SK-N-SH (cell line): ENCODE measurements at regions not wholly inside any gene's neighbourhood (a gene's known extent, or its start where the extent isn't known, plus 50 kb on each side); places are given as distances from the start of the nearest gene placed in this dataset.
"Not testable (repeated sequence)": the region's sequence is repeated elsewhere in the genome, so short reads cannot be mapped to it uniquely, and the experiment has no call there.

Experiments used
- CTCF ChIA-PET: fragments of 300-600, 350-600 bp; formaldehyde crosslinking; extraction: SDS; loops from one replicate; lab custom pipeline; 2021; lab: Yijun Ruan, JAX
- POLR2A ChIA-PET: fragments of 350-600 bp; sonication (Branson Sonifier 250); formaldehyde crosslinking; extraction: SDS; loops from one replicate; lab custom pipeline; 2020; ENCODE audit warnings: antibody characterized with exemption, inconsistent platforms; lab: Yijun Ruan, JAX
- DNase-seq: peaks from one replicate; pipeline ENCODE4 v3.0.0; 2012
- H2AFZ ChIP-seq: fragments of 200-600 bp; sonication (generic); 2 replicates; pipeline ENCODE4 v1.8.1; 2016; ENCODE audit warnings: antibody characterized with exemption, mild to moderate bottlenecking, low read depth
- H3F3A ChIP-seq: fragments of 200-600 bp; sonication (generic); replicated peaks from 2 replicates; pipeline ENCODE3; 2016; ENCODE audit warnings: antibody characterized with exemption, mild to moderate bottlenecking; ENCODE audit not compliant: insufficient read depth
- H3K27ac ChIP-seq, 2 experiments: fragments of 200-500 bp in 1 of 2; fragments of 200-600 bp in 1 of 2; sonication (Bioruptor generic) in 1 of 2; sonication (generic), shearing (Covaris generic) in 1 of 2; 2 replicates each; pipeline versions ENCODE4 v1.5.1 to v1.6.1; 2014 to 2016; ENCODE audit warnings: low read depth in 2 of 2, inconsistent platforms in 1 of 2, low read length in 1 of 2, mild to moderate bottlenecking in 1 of 2, mixed read lengths in 1 of 2
- H3K27me3 ChIP-seq: fragments of 200-600 bp; sonication (generic), shearing (Covaris generic); 2 replicates; pipeline ENCODE4 v1.6.1; 2016; ENCODE audit warnings: mixed run types; ENCODE audit not compliant: insufficient read depth
- H3K36me3 ChIP-seq, 2 experiments: fragments of 200-500 bp in 1 of 2; fragments of 200-600 bp in 1 of 2; sonication (Bioruptor generic) in 1 of 2; sonication (generic) in 1 of 2; replicated peaks in 1 of 2; 2 replicates each; pipeline versions ENCODE3 to v1.5.1; 2014 to 2016; ENCODE audit warnings: low read length in 1 of 2, mild to moderate bottlenecking in 1 of 2; ENCODE audit not compliant: insufficient read depth in 2 of 2, control insufficient read depth in 1 of 2
- H3K4me1 ChIP-seq, 2 experiments: fragments of 200-500 bp in 1 of 2; fragments of 200-600 bp in 1 of 2; sonication (Bioruptor generic) in 1 of 2; sonication (generic), shearing (Covaris generic) in 1 of 2; 2 replicates each; pipeline versions ENCODE4 v1.5.1 to v1.6.1; 2014 to 2016; ENCODE audit warnings: low read depth in 1 of 2, low read length in 1 of 2, mixed run types in 1 of 2; ENCODE audit not compliant: insufficient read depth in 2 of 2, control insufficient read depth in 1 of 2
- H3K4me2 ChIP-seq: fragments of 200-600 bp; sonication (generic), shearing (Covaris generic); 2 replicates; pipeline ENCODE4 v1.6.1; 2017; ENCODE audit warnings: mixed run types
- H3K4me3 ChIP-seq, 2 experiments: fragments of 200-500 bp in 1 of 2; fragments of 200-600 bp in 1 of 2; sonication (Bioruptor generic) in 1 of 2; sonication (generic), shearing (Covaris generic) in 1 of 2; 2 replicates each; pipeline versions ENCODE4 v1.5.1 to v1.8.1; 2014 to 2016; ENCODE audit warnings: low read depth in 2 of 2, inconsistent platforms in 1 of 2, low read length in 1 of 2, mild to moderate bottlenecking in 1 of 2, mixed read lengths in 1 of 2, moderate library complexity in 1 of 2
- H3K79me2 ChIP-seq: fragments of 200-600 bp; sonication (generic); 2 replicates; pipeline ENCODE4 v1.8.1; 2017; ENCODE audit warnings: mild to moderate bottlenecking; ENCODE audit not compliant: insufficient read depth
- H3K9ac ChIP-seq: fragments of 200-600 bp; sonication (generic); 2 replicates; pipeline ENCODE4 v1.6.1; 2017; ENCODE audit warnings: mixed run types
- H3K9me2 ChIP-seq: fragments of 200-600 bp; sonication (generic); 2 replicates; pipeline ENCODE4 v1.6.1; 2017; ENCODE audit warnings: mixed run types
- H3K9me3 ChIP-seq: fragments of 200-600 bp; sonication (generic); 2 replicates; pipeline ENCODE4 v1.6.1; 2017; ENCODE audit warnings: mixed run types, mild to moderate bottlenecking, moderate library complexity
- H4K20me1 ChIP-seq: fragments of 200-600 bp; sonication (generic); 2 replicates; pipeline ENCODE4 v1.6.1; 2017; ENCODE audit warnings: mild to moderate bottlenecking, mixed run types; ENCODE audit not compliant: insufficient read depth
- FOXJ3 ChIP-seq: sonication (generic); formaldehyde crosslinking; IDR thresholded peaks from 2 replicates; pipeline ENCODE4 v1.5.1; 2020; ENCODE audit warnings: mild to moderate bottlenecking, missing genetic modification reagents
- FOXM1 ChIP-seq: IDR thresholded peaks from 2 replicates; pipeline ENCODE4 v1.4.0; 2012; ENCODE audit warnings: low read depth, mild to moderate bottlenecking
- RXRA ChIP-seq: IDR thresholded peaks from 2 replicates; pipeline ENCODE4 v1.4.0; 2012; ENCODE audit warnings: low read depth, mild to moderate bottlenecking, borderline replicate concordance
- SIN3A ChIP-seq: IDR thresholded peaks from 2 replicates; pipeline ENCODE4 v1.6.1; 2012; ENCODE audit warnings: low read depth, mild to moderate bottlenecking, low read length, moderate library complexity, borderline replicate concordance
- TAF1 ChIP-seq: IDR thresholded peaks from 2 replicates; pipeline ENCODE4 v1.6.1; 2012; ENCODE audit warnings: low read depth, mild to moderate bottlenecking, low read length, moderate library complexity, borderline replicate concordance
- ZBTB33 ChIP-seq: IDR thresholded peaks from 2 replicates; pipeline ENCODE4 v1.4.0; 2012; ENCODE audit warnings: low read depth, borderline replicate concordance
- WGBS: methylation state at CpG from one replicate; pipeline ENCODE4 v1.1.6; 2017; ENCODE audit warnings: low lambda C conversion rate; 5-methylcytosine and 5-hydroxymethylcytosine counted together
- TF ChIP-seq, protein P1 (sequence below): IDR thresholded peaks from 2 replicates; pipeline ENCODE4; 2012
- TF ChIP-seq, protein P2 (sequence below): fragments of 200-600 bp; sonication (generic); IDR thresholded peaks from 2 replicates; pipeline ENCODE4 v1.6.1; 2017; ENCODE audit warnings: antibody characterized with exemption, mild to moderate bottlenecking, moderate library complexity

- CTCF ChIA-PET, POLR2A ChIA-PET, DNase-seq, H3K36me3 ChIP-seq, H3K9ac ChIP-seq, H3K27me3 ChIP-seq, H3K4me1 ChIP-seq, H3K4me2 ChIP-seq, H3K4me3 ChIP-seq, H3K9me3 ChIP-seq, H3K9me2 ChIP-seq, H3K79me2 ChIP-seq, H2AFZ ChIP-seq, H3K27ac ChIP-seq, H4K20me1 ChIP-seq, H3F3A ChIP-seq: not testable (repeated sequence)
- 22% methylated on average over 1 of the region's 1 CpG for WGBS
Observed at GRCh38 chr17:14723349-14723748, 422.5 kb downstream of the HS3ST3B1 start.

- Histone ChIP-seq H3K27ac (no peak overlapping the region), H3K36me3 (no peaks in the 10 kb centered on the region), H3K4me3 (no peak overlapping the region), H2AFZ (no peak overlapping the region), H3K27me3 (no peaks in the 10 kb centered on the region), H3K79me2 (no peaks in the 10 kb centered on the region), H3F3A (no peaks in the 10 kb centered on the region), H3K9ac (no peak overlapping the region), H3K9me2 (no peaks in the 10 kb centered on the region), H4K20me1 (no peaks in the 10 kb centered on the region), H3K4me2 (no peak overlapping the region), H3K4me1 (no peaks in the 10 kb centered on the region), H3K9me3 (no peaks in the 10 kb centered on the region)
- ChIA-PET CTCF (no interaction called here), POLR2A (no interaction called here)
- no peak for DNase-seq
- WGBS: 18% methylated on average over 2 of the region's 3 CpGs
- no peak for TF ChIP-seq FOXM1
- TF ChIP-seq TAF1: no peak
- TF ChIP-seq SIN3A: no peak
- TF ChIP-seq, protein P1, sequence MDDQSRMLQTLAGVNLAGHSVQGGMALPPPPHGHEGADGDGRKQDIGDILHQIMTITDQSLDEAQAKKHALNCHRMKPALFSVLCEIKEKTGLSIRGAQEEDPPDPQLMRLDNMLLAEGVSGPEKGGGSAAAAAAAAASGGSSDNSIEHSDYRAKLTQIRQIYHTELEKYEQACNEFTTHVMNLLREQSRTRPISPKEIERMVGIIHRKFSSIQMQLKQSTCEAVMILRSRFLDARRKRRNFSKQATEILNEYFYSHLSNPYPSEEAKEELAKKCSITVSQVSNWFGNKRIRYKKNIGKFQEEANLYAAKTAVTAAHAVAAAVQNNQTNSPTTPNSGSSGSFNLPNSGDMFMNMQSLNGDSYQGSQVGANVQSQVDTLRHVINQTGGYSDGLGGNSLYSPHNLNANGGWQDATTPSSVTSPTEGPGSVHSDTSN: no peak
- no peak for TF ChIP-seq ZBTB33
- TF ChIP-seq RXRA: no peak
- TF ChIP-seq, protein P2, sequence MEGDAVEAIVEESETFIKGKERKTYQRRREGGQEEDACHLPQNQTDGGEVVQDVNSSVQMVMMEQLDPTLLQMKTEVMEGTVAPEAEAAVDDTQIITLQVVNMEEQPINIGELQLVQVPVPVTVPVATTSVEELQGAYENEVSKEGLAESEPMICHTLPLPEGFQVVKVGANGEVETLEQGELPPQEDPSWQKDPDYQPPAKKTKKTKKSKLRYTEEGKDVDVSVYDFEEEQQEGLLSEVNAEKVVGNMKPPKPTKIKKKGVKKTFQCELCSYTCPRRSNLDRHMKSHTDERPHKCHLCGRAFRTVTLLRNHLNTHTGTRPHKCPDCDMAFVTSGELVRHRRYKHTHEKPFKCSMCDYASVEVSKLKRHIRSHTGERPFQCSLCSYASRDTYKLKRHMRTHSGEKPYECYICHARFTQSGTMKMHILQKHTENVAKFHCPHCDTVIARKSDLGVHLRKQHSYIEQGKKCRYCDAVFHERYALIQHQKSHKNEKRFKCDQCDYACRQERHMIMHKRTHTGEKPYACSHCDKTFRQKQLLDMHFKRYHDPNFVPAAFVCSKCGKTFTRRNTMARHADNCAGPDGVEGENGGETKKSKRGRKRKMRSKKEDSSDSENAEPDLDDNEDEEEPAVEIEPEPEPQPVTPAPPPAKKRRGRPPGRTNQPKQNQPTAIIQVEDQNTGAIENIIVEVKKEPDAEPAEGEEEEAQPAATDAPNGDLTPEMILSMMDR: no peak
- no peak for TF ChIP-seq FOXJ3
Observed at GRCh38 chr17:14719942-14720341, 419.1 kb downstream of the HS3ST3B1 start.
